Kidney epithelial cell (primary cell): ENCODE measurements at regions not wholly inside any gene's neighbourhood (a gene's known extent, or its start where the extent isn't known, plus 50 kb on each side); places are given as distances from the start of the nearest gene placed in this dataset.

Experiments
- DNase-seq: peaks from one replicate; pipeline ENCODE4 v3.0.0-alpha.2; 2010; ENCODE audit warnings: low read depth
- H3K27me3 ChIP-seq: 2 replicates; pipeline ENCODE4 v1.6.0; 2011; ENCODE audit warnings: low read length; ENCODE audit not compliant: control insufficient read depth, insufficient read depth
- H3K36me3 ChIP-seq: 2 replicates; pipeline ENCODE4 v1.5.1; 2011; ENCODE audit warnings: low read length; ENCODE audit not compliant: control insufficient read depth, insufficient read depth
- H3K4me3 ChIP-seq: 2 replicates; pipeline ENCODE4 v1.5.1; 2011; ENCODE audit warnings: low read depth, mild to moderate bottlenecking, control low read depth, low read length
- TF ChIP-seq, protein P1 (sequence below): IDR thresholded peaks from 2 replicates; pipeline ENCODE4 v1.5.1; 2011; ENCODE audit warnings: mild to moderate bottlenecking, moderate library complexity, low read length, control low read depth, inconsistent platforms; ENCODE audit not compliant: insufficient read depth, poor library complexity, severe bottlenecking

DNA sequence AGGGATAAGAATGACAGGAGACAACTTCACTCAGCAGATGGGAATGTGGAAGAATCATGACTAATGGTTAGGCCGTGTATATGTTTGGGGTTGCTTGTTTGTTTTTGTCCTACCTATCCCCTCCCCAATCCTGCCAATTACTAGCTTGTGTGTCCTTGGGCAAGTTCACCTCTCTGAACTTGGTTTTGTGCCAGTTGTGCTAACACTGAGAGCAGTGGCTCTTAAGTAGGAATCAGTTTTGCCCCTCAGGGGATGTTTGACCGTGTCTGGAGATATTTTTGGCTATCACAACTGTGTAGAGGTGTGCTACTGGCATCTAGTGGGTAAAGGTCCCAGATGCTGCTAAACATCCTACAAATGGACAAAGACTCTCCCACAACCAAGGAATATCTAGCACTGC, 287.0 kb downstream of the DMRT2 start:
- H3K27me3 ChIP-seq, result no peaks in the 10 kb centered on the region
- no peak for DNase-seq
- TF ChIP-seq, protein P1, sequence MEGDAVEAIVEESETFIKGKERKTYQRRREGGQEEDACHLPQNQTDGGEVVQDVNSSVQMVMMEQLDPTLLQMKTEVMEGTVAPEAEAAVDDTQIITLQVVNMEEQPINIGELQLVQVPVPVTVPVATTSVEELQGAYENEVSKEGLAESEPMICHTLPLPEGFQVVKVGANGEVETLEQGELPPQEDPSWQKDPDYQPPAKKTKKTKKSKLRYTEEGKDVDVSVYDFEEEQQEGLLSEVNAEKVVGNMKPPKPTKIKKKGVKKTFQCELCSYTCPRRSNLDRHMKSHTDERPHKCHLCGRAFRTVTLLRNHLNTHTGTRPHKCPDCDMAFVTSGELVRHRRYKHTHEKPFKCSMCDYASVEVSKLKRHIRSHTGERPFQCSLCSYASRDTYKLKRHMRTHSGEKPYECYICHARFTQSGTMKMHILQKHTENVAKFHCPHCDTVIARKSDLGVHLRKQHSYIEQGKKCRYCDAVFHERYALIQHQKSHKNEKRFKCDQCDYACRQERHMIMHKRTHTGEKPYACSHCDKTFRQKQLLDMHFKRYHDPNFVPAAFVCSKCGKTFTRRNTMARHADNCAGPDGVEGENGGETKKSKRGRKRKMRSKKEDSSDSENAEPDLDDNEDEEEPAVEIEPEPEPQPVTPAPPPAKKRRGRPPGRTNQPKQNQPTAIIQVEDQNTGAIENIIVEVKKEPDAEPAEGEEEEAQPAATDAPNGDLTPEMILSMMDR, result no peak
- H3K36me3 ChIP-seq, result no peaks in the 10 kb centered on the region
- no peak overlapping the region for H3K4me3 ChIP-seq

DNA sequence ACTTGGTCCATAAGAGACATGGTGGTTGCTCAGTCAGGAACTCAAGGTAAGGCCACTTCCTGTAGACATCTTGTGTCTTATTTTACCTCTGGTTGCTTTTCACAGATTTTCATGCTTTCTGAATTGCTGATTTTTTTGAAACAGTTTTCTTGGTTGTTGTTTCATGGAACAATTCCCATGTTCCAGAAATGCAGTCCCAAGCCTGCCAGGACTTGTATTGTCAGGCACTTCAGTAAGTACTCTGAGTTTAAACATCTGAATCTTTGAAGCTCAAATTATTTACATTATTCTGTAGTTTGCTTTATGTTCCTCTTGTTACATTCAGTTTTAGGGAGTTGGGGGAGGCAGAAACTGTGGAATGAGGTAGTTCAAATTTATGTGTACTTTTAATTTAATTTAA, 290.2 kb downstream of the DMRT2 start:
- Histone ChIP-seq H3K27me3 (no peaks in the 10 kb centered on the region), H3K36me3 (no peaks in the 10 kb centered on the region)
- DNase-seq, result no peak

DNA sequence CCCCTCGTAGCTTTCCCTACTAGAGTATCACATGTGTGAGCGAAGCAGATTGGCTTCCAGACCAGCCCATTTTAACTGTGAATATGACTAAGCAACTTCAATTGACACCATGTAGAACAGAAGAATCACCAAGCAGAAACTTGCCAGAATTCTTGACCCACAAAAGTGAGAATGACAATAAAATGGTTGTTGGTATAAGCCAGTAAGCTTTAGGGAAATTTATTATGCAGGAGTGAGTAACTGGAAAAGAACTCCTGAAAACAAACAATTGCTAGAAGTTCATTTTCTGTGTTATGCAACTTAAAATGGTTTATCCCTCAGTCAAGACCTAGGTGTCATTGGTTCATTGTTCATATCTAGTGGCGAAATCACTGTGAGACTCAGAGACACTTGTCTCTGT, 303.1 kb downstream of the DMRT2 start:
- TF ChIP-seq, protein P1, result no peak
- Histone ChIP-seq H3K27me3 (no peaks in the 10 kb centered on the region), H3K4me3 (no peak overlapping the region), H3K36me3 (no peaks in the 10 kb centered on the region)
- no peak for DNase-seq

More for the DNA sequence above, 290.2 kb downstream of the DMRT2 start:
- TF ChIP-seq, protein P1, result no peak
- H3K4me3 ChIP-seq, result no peak overlapping the region

DNA sequence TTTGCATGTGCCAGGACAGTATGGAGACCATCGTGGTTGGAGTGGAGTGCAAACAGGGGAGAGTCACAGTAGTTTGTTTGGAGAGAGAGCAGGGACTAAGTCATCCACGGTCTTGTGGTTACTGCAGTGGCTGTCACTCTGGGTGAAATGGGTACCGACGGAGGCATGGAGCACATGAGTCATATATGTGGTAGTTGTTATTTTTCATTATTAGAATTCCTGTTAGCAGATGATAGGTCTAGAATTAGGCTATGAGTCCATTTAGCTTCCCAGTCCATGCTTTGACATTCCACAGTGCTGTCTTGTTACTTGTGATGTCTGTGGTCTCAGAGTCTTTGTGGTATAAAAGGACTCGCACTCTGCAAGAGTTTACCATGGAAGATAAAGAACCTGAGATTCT, 303.9 kb downstream of the DMRT2 start:
- no peak for DNase-seq
- Histone ChIP-seq H3K4me3 (no peak overlapping the region), H3K27me3 (no peaks in the 10 kb centered on the region), H3K36me3 (no peaks in the 10 kb centered on the region)
- TF ChIP-seq, protein P1, result no peak

DNA sequence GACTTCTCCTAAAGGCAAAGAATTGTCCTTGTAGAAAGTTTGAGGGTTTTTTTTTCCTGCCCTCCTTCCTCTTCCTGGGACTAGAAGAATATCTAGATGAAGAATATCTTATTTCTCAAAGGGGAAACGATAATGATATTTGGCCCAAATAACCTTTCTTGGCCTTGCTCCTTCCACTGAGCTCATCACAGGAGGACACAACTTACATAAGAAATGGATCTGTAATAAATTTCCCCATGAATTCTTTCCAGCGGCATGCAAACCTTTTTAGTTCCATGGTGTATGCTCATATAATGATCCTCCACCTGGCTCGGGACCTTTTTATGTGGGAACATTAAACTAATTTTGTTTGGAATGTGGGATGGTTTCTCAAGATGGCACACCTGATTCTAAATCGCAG, 304.4 kb downstream of the DMRT2 start:
- Histone ChIP-seq H3K27me3 (no peaks in the 10 kb centered on the region), H3K4me3 (no peak overlapping the region), H3K36me3 (no peaks in the 10 kb centered on the region)
- DNase-seq, result no peak
- TF ChIP-seq, protein P1, result no peak

DNA sequence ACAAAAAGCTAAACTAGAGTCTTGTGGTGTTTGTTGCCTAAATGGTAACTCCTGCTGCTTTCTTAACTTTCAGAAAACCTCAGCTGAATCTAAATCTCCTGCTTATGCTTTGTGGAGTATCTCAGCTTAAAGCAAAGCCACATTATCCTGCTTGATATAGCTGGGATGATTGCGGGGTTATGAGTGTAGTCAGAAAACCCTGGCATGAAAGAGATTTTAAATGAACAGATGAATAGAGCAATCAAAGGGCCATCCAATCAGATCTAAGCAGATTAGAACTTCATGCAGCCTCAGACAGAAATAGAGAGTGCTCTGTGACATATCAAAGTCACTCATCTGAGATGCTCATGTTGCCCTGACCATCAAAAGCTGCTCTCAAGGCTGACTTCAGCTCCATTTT, 305.5 kb downstream of the DMRT2 start:
- TF ChIP-seq, protein P1, result no peak
- H3K36me3 ChIP-seq, result no peaks in the 10 kb centered on the region

More for the DNA sequence above, 305.5 kb downstream of the DMRT2 start:
- Histone ChIP-seq H3K4me3 (no peak overlapping the region), H3K27me3 (no peaks in the 10 kb centered on the region)
- no peak for DNase-seq
